Endothelial cell of umbilical vein (primary cell): ENCODE measurements at regions not wholly inside any gene's neighbourhood (a gene's known extent, or its start where the extent isn't known, plus 50 kb on each side); places are given as distances from the start of the nearest gene placed in this dataset.

Experiments
- BruUV-seq: library from RNA; stranded (reverse); fragments of 400-500 nt; replicated peaks from 2 replicates; lab custom pipeline; 2021; lab: Mats Ljungman, UMichigan
- CTCF ChIA-PET: fragments of 300-600, 350-600 bp; sonication (Branson Sonifier 250); formaldehyde crosslinking; loops from one replicate; lab custom pipeline; 2021; ENCODE audit warnings: antibody characterized with exemption, inconsistent platforms; lab: Charles Lee
- POLR2A ChIA-PET: fragments of 300-600, 350-600 bp; sonication (Branson Sonifier 250); formaldehyde crosslinking; loops from one replicate; lab custom pipeline; 2021; ENCODE audit warnings: antibody characterized with exemption, inconsistent platforms; lab: Charles Lee
- DNase-seq: peaks from one replicate; pipeline ENCODE4 v3.0.0-alpha.2; 2011; ENCODE audit warnings: low read depth, low spot score
- FAIRE-seq: peaks from 2 replicates; lab custom pipeline; 2011; peaks lifted over from hg19 to GRCh38; lab: Jason Lieb, UNC
- H2AFZ ChIP-seq: 2 replicates; pipeline ENCODE4 v1.6.0; 2012; ENCODE audit warnings: low read depth, low read length, control low read depth, inconsistent platforms
- H3K27ac ChIP-seq: 2 replicates; pipeline ENCODE4 v1.5.1; 2011; ENCODE audit warnings: low read depth, mild to moderate bottlenecking, control low read depth, low read length, moderate library complexity; ENCODE audit not compliant: insufficient read depth
- H3K27me3 ChIP-seq, 2 experiments: 2 replicates each; pipeline versions ENCODE4 v1.6.0 to v1.6.1; 2011; ENCODE audit warnings: low read length in 2 of 2, mixed read lengths in 1 of 2; ENCODE audit not compliant: control insufficient read depth in 2 of 2, insufficient read depth in 2 of 2
- H3K36me3 ChIP-seq, 2 experiments: 2 replicates in 1 of 2; 3 replicates in 1 of 2; pipeline ENCODE4 v1.5.1; 2011; ENCODE audit warnings: low read length in 2 of 2, mild to moderate bottlenecking in 1 of 2, moderate library complexity in 1 of 2; ENCODE audit not compliant: control insufficient read depth in 2 of 2, insufficient read depth in 2 of 2; ENCODE audit errors: extremely low read depth in 1 of 2
- H3K4me1 ChIP-seq: 3 replicates; pipeline ENCODE4 v1.5.1; 2011; ENCODE audit warnings: mild to moderate bottlenecking, low read length; ENCODE audit not compliant: control insufficient read depth, insufficient read depth; ENCODE audit errors: extremely low read depth
- H3K4me2 ChIP-seq: 2 replicates; pipeline ENCODE4 v1.6.1; 2011; ENCODE audit warnings: low read length, control low read depth, mixed read lengths; ENCODE audit not compliant: insufficient read depth
- H3K4me3 ChIP-seq, 3 experiments: fragments of 200-600 bp in 1 of 3; sonication (generic), shearing (Covaris generic) in 1 of 3; replicated peaks in 1 of 3; 2 replicates each; pipeline ENCODE4 v1.5.1; 2011 to 2016; ENCODE audit warnings: control low read depth in 3 of 3, low read length in 3 of 3, mild to moderate bottlenecking in 2 of 3, inconsistent platforms in 1 of 3, low read depth in 1 of 3, moderate library complexity in 1 of 3; ENCODE audit not compliant: insufficient read depth in 1 of 3
- H3K79me2 ChIP-seq: 2 replicates; pipeline ENCODE4 v1.6.0; 2012; ENCODE audit warnings: low read length, inconsistent platforms; ENCODE audit not compliant: control insufficient read depth, insufficient read depth
- H3K9ac ChIP-seq: replicated peaks from 2 replicates; pipeline ENCODE3; 2011; ENCODE audit warnings: low read length, control low read depth; ENCODE audit not compliant: insufficient read depth; ENCODE audit errors: extremely low read depth
- H3K9me1 ChIP-seq: replicated peaks from 3 replicates; pipeline ENCODE4 v1.6.0; 2011; ENCODE audit warnings: mild to moderate bottlenecking, low read length; ENCODE audit not compliant: control insufficient read depth, insufficient read depth; ENCODE audit errors: extremely low read depth
- H3K9me3 ChIP-seq: replicated peaks from 2 replicates; pipeline ENCODE4 v1.5.1; 2012; ENCODE audit warnings: low read length, inconsistent platforms; ENCODE audit not compliant: control insufficient read depth, insufficient read depth
- H4K20me1 ChIP-seq: replicated peaks from 2 replicates; pipeline ENCODE3; 2011; ENCODE audit warnings: mild to moderate bottlenecking, low read length; ENCODE audit not compliant: control insufficient read depth, insufficient read depth; ENCODE audit errors: extremely low read depth
- EZH2 ChIP-seq: IDR thresholded peaks from 2 replicates; pipeline ENCODE4 v1.6.1; 2012; ENCODE audit warnings: borderline replicate concordance, low read depth, mild to moderate bottlenecking, moderate library complexity, low read length, inconsistent platforms; ENCODE audit not compliant: severe bottlenecking
- FOS ChIP-seq: IDR thresholded peaks from 2 replicates; pipeline ENCODE4 v1.6.1; 2011; ENCODE audit warnings: mild to moderate bottlenecking, low read length, moderate library complexity, borderline replicate concordance; ENCODE audit not compliant: insufficient read depth
- GATA2 ChIP-seq: IDR thresholded peaks from 2 replicates; pipeline ENCODE4 v1.7.0; 2011; ENCODE audit warnings: low read depth, mild to moderate bottlenecking, moderate library complexity, mixed read lengths, low read length; ENCODE audit not compliant: insufficient read length, insufficient read depth
- JUN ChIP-seq: IDR thresholded peaks from 2 replicates; pipeline ENCODE4 v1.6.1; 2011; ENCODE audit warnings: borderline replicate concordance, low read depth; ENCODE audit not compliant: insufficient read length, insufficient read depth
- MAX ChIP-seq: IDR thresholded peaks from 2 replicates; pipeline ENCODE4 v1.6.1; 2011; ENCODE audit not compliant: insufficient read depth, insufficient read length
- MYC ChIP-seq: IDR thresholded peaks from one replicate; pipeline ENCODE4 v1.6.1; 2011; ENCODE audit warnings: mild to moderate bottlenecking, low read depth, low read length
- POLR2A ChIP-seq: IDR thresholded peaks from 2 replicates; pipeline ENCODE4 v1.6.1; 2012; ENCODE audit warnings: low read depth, mild to moderate bottlenecking, control low read depth, low read length
- POLR2AphosphoS5 ChIP-seq: IDR thresholded peaks from 2 replicates; pipeline ENCODE4 v1.6.1; 2012; ENCODE audit warnings: low read depth, mild to moderate bottlenecking, control low read depth, low read length, moderate library complexity; ENCODE audit not compliant: insufficient read depth
- dilution Hi-C: fragments of 300-500 bp; cut with MboI; formaldehyde crosslinking; loops from one replicate; pipeline ENCODE4 v1.15.0; 2019; ENCODE audit warnings: low sequenced_read_pairs; ENCODE audit not compliant: extremely low pct_ligation_motif_present
- intact Hi-C: fragments of 100-400 bp; cut with micrococcal nuclease; formaldehyde crosslinking; loops from one replicate; pipeline ENCODE4 v1.10.0; 2022
- TF ChIP-seq, protein P1 (sequence below), 2 donors: IDR thresholded peaks; 1 replicate in 1 of 2; 2 replicates in 1 of 2; pipeline ENCODE4 v1.5.1; 2011; ENCODE audit warnings: low read length in 2 of 2, mild to moderate bottlenecking in 2 of 2, moderate library complexity in 2 of 2, control low read depth in 1 of 2, inconsistent platforms in 1 of 2, low read depth in 1 of 2; ENCODE audit not compliant: insufficient read depth in 1 of 2; ENCODE audit errors: extremely low read depth in 1 of 2

DNA sequence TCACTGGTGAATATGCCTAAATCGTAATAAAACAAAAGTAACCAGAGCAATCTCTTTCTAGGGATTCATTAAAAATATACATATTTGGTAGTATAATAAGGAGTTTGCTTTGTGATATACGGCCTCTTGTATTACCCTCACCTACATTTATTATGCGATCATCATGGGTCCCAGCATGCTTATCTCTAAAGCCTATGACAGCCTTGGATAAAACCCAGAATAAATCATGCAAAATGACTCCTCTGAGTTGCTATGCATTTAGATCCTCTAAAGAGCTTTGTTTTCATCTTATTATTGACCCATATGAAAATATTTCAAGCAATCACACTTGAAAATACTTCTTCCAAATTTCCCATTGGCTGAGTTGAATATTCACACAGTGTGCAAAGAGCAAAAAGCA is 432.3 kb downstream of the SUCLG1 start:
- ChIA-PET CTCF (no interaction called here), POLR2A (no interaction called here)
- Histone ChIP-seq H3K9me1 (no peaks in the 10 kb centered on the region), H3K4me1 (no peaks in the 10 kb centered on the region), H4K20me1 (no peaks in the 10 kb centered on the region), H3K4me2 (no peak overlapping the region), H2AFZ (no peak overlapping the region), H3K9ac (no peak overlapping the region), H3K9me3 (no peaks in the 10 kb centered on the region), H3K4me3 (no peak overlapping the region), H3K27me3 (no peaks in the 10 kb centered on the region), H3K79me2 (no peaks in the 10 kb centered on the region), H3K27ac (no peak overlapping the region), H3K36me3 (no peaks in the 10 kb centered on the region)
- FAIRE-seq (no peak), DNase-seq (no peak)
- intact Hi-C loops, result no loop called here
- BruUV-seq, result no TSS peak
- dilution Hi-C loops, result no loop called here
- TF ChIP-seq JUN (no peak), MAX (no peak), POLR2A (no peak), GATA2 (no peak), POLR2AphosphoS5 (no peak), MYC (no peak), EZH2 (no peak), FOS (no peak)
- TF ChIP-seq, protein P1, sequence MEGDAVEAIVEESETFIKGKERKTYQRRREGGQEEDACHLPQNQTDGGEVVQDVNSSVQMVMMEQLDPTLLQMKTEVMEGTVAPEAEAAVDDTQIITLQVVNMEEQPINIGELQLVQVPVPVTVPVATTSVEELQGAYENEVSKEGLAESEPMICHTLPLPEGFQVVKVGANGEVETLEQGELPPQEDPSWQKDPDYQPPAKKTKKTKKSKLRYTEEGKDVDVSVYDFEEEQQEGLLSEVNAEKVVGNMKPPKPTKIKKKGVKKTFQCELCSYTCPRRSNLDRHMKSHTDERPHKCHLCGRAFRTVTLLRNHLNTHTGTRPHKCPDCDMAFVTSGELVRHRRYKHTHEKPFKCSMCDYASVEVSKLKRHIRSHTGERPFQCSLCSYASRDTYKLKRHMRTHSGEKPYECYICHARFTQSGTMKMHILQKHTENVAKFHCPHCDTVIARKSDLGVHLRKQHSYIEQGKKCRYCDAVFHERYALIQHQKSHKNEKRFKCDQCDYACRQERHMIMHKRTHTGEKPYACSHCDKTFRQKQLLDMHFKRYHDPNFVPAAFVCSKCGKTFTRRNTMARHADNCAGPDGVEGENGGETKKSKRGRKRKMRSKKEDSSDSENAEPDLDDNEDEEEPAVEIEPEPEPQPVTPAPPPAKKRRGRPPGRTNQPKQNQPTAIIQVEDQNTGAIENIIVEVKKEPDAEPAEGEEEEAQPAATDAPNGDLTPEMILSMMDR (IDR thresholded peaks at IDR 0.05; ENCODE audit: extremely low read depth in 1 of 2, insufficient read depth in 1 of 2, low read depth in 1 of 2, low read length in 2 of 2), result no peak
